GM18909 (cell line): ENCODE measurements at regions not wholly inside any gene's neighbourhood (a gene's known extent, or its start where the extent isn't known, plus 50 kb on each side); places are given as distances from the start of the nearest gene placed in this dataset.
A peak's percentile ranks its signal among the peaks of the same experiment; 100 is the strongest.

Source experiments
- ATAC-seq: cut with Tn5 transposase; IDR thresholded peaks from one replicate; pipeline ENCODE4 v1.9.1; 2021; ENCODE audit warnings: mild to moderate bottlenecking; ENCODE audit not compliant: unreplicated experiment, poor library complexity

- ATAC-seq = peak; percentile 29
Measured at GRCh38 chr7:86950360-86950759, 109.1 kb downstream of the ELAPOR2 start.

- peak; percentile 2 for ATAC-seq
Measured at GRCh38 chr7:86949779-86950260, 109.6 kb downstream of the ELAPOR2 start.

GRCh38 chr7:86949052-86949778, 110.2 kb downstream of the ELAPOR2 start:
- peak; percentile 95 for ATAC-seq

GRCh38 chr7:86947929-86948328, 111.5 kb downstream of the ELAPOR2 start:
- no peak for ATAC-seq

- ATAC-seq = no peak
Measured at GRCh38 chr7:86943447-86943846, 116.0 kb downstream of the ELAPOR2 start.

GRCh38 chr7:86942995-86943394, 116.5 kb downstream of the ELAPOR2 start:
- ATAC-seq = no peak

- no peak for ATAC-seq
Measured at GRCh38 chr7:86942081-86942480, 117.4 kb downstream of the ELAPOR2 start.

- peak; percentile 86 for ATAC-seq
Measured at GRCh38 chr7:86939197-86939814, 120.1 kb downstream of the ELAPOR2 start.

- ATAC-seq = no peak
Measured at GRCh38 chr7:86937363-86937878, 122.0 kb downstream of the ELAPOR2 start.

- no peak for ATAC-seq
Measured at GRCh38 chr7:86933295-86933845, 126.1 kb downstream of the ELAPOR2 start.

- no peak for ATAC-seq
Measured at GRCh38 chr7:86932038-86932512, 127.4 kb downstream of the ELAPOR2 start.

GRCh38 chr7:86931439-86931838, 128.0 kb downstream of the ELAPOR2 start:
- no peak for ATAC-seq

GRCh38 chr7:86930554-86931307, 128.7 kb downstream of the ELAPOR2 start:
- no peak for ATAC-seq

GRCh38 chr7:86929293-86930109, 130.0 kb downstream of the ELAPOR2 start:
- ATAC-seq = no peak

- no peak for ATAC-seq
Measured at GRCh38 chr7:86928308-86928707, 131.1 kb downstream of the ELAPOR2 start.

- peak; percentile 68 for ATAC-seq
Measured at GRCh38 chr7:86926732-86927131, 132.7 kb downstream of the ELAPOR2 start.

- ATAC-seq = no peak
Measured at GRCh38 chr7:86925221-86925620, 134.2 kb downstream of the ELAPOR2 start.

- ATAC-seq = no peak
Measured at GRCh38 chr7:86923527-86923926, 135.9 kb downstream of the ELAPOR2 start.

GRCh38 chr7:86920154-86920553, 139.3 kb downstream of the ELAPOR2 start:
- no peak for ATAC-seq

- no peak for ATAC-seq
Measured at GRCh38 chr7:86918245-86918644, 141.2 kb downstream of the ELAPOR2 start.
